GM12878 (cell line): ENCODE measurements at regions not wholly inside any gene's neighbourhood (a gene's known extent, or its start where the extent isn't known, plus 50 kb on each side); places are given as distances from the start of the nearest gene placed in this dataset.

ENCODE experiments used
- BHLHE40 ChIP-seq, 2 experiments: fragments of 450-650 bp in 1 of 2; IDR thresholded peaks; 2 replicates each; pipeline ENCODE4 v1.6.1; 2011 to 2017; ENCODE audit warnings: low read depth in 2 of 2, borderline replicate concordance in 1 of 2, improper control_type of control experiment in 1 of 2, low read length in 1 of 2, mild to moderate bottlenecking in 1 of 2
- FOXK2 ChIP-seq: fragments of 450-650 bp; IDR thresholded peaks from 2 replicates; pipeline ENCODE4 v1.6.1; 2017; ENCODE audit warnings: mild to moderate bottlenecking, moderate library complexity
- HDAC6 ChIP-seq: fragments of 200-600 bp; sonication (generic); IDR thresholded peaks from one replicate; pipeline ENCODE4 v1.8.0; 2017; ENCODE audit warnings: antibody characterized with exemption; ENCODE audit not compliant: unreplicated experiment
- IKZF1 ChIP-seq: fragments of 450-650 bp; conservative IDR thresholded peaks from 2 replicates; pipeline ENCODE4 v1.6.1; 2017; ENCODE audit warnings: antibody characterized with exemption, mild to moderate bottlenecking
- IRF4 ChIP-seq: IDR thresholded peaks from 2 replicates; pipeline ENCODE4 v1.6.1; 2011; ENCODE audit warnings: low read depth, low read length
- NBN ChIP-seq: fragments of 450-650 bp; IDR thresholded peaks from 2 replicates; pipeline ENCODE4 v1.6.1; 2016
- RFX5 ChIP-seq: IDR thresholded peaks from 2 replicates; pipeline ENCODE4 v1.6.1; 2011; ENCODE audit warnings: low read depth, low read length, improper control_type of control experiment
- TCF7 ChIP-seq: IDR thresholded peaks from 2 replicates; pipeline ENCODE4 v1.6.1; 2014; ENCODE audit warnings: antibody characterized with exemption, borderline replicate concordance
- TF ChIP-seq, protein P1 (sequence below), 3 experiments: IDR thresholded peaks in 2 of 3; conservative IDR thresholded peaks in 1 of 3; 2 replicates each; pipeline ENCODE4 v1.5.1; 2011; ENCODE audit warnings: low read depth in 3 of 3, low read length in 3 of 3, mild to moderate bottlenecking in 3 of 3, control low read depth in 2 of 3, moderate library complexity in 2 of 3, inconsistent platforms in 1 of 3, mixed read lengths in 1 of 3; ENCODE audit not compliant: control insufficient read depth in 2 of 3, insufficient read depth in 1 of 3; ENCODE audit errors: extremely low read depth in 1 of 3
- TF ChIP-seq, protein P2 (sequence below): fragments of 450-650 bp; formaldehyde crosslinking; IDR thresholded peaks from 2 replicates; pipeline ENCODE4 v1.4.0; 2020; ENCODE audit warnings: mild to moderate bottlenecking, moderate library complexity
- TF ChIP-seq, protein P3 (sequence below): IDR thresholded peaks from 2 replicates; pipeline ENCODE4 v1.6.1; 2011; ENCODE audit warnings: low read depth, low read length, improper control_type of control experiment, borderline replicate concordance
- TF ChIP-seq, protein P4 (sequence below): fragments of 450-650 bp; conservative IDR thresholded peaks from 2 replicates; pipeline ENCODE4 v1.6.1; 2017; ENCODE audit warnings: mild to moderate bottlenecking, moderate library complexity

GRCh38 chr4:155488691-155489090, 111.9 kb upstream of the MAP9 start (continued):
- TF ChIP-seq HDAC6, result no peak
- no peak for TF ChIP-seq FOXK2
- TF ChIP-seq BHLHE40 (IDR thresholded peaks at IDR 0.05; ENCODE audit: borderline replicate concordance in 1 of 2, low read depth in 2 of 2, low read length in 1 of 2), result no peak
- TF ChIP-seq, protein P1, sequence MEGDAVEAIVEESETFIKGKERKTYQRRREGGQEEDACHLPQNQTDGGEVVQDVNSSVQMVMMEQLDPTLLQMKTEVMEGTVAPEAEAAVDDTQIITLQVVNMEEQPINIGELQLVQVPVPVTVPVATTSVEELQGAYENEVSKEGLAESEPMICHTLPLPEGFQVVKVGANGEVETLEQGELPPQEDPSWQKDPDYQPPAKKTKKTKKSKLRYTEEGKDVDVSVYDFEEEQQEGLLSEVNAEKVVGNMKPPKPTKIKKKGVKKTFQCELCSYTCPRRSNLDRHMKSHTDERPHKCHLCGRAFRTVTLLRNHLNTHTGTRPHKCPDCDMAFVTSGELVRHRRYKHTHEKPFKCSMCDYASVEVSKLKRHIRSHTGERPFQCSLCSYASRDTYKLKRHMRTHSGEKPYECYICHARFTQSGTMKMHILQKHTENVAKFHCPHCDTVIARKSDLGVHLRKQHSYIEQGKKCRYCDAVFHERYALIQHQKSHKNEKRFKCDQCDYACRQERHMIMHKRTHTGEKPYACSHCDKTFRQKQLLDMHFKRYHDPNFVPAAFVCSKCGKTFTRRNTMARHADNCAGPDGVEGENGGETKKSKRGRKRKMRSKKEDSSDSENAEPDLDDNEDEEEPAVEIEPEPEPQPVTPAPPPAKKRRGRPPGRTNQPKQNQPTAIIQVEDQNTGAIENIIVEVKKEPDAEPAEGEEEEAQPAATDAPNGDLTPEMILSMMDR (IDR thresholded peaks at IDR 0.05 in 2 of 3, conservative IDR thresholded peaks at IDR 0.05 in 1 of 3; ENCODE audit: control insufficient read depth in 2 of 3, extremely low read depth in 1 of 3, insufficient read depth in 1 of 3, low read depth in 3 of 3, low read length in 3 of 3), result no peak
- TF ChIP-seq, protein P2, sequence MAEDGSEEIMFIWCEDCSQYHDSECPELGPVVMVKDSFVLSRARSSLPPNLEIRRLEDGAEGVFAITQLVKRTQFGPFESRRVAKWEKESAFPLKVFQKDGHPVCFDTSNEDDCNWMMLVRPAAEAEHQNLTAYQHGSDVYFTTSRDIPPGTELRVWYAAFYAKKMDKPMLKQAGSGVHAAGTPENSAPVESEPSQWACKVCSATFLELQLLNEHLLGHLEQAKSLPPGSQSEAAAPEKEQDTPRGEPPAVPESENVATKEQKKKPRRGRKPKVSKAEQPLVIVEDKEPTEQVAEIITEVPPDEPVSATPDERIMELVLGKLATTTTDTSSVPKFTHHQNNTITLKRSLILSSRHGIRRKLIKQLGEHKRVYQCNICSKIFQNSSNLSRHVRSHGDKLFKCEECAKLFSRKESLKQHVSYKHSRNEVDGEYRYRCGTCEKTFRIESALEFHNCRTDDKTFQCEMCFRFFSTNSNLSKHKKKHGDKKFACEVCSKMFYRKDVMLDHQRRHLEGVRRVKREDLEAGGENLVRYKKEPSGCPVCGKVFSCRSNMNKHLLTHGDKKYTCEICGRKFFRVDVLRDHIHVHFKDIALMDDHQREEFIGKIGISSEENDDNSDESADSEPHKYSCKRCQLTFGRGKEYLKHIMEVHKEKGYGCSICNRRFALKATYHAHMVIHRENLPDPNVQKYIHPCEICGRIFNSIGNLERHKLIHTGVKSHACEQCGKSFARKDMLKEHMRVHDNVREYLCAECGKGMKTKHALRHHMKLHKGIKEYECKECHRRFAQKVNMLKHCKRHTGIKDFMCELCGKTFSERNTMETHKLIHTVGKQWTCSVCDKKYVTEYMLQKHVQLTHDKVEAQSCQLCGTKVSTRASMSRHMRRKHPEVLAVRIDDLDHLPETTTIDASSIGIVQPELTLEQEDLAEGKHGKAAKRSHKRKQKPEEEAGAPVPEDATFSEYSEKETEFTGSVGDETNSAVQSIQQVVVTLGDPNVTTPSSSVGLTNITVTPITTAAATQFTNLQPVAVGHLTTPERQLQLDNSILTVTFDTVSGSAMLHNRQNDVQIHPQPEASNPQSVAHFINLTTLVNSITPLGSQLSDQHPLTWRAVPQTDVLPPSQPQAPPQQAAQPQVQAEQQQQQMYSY, result no peak
- TF ChIP-seq, protein P3, sequence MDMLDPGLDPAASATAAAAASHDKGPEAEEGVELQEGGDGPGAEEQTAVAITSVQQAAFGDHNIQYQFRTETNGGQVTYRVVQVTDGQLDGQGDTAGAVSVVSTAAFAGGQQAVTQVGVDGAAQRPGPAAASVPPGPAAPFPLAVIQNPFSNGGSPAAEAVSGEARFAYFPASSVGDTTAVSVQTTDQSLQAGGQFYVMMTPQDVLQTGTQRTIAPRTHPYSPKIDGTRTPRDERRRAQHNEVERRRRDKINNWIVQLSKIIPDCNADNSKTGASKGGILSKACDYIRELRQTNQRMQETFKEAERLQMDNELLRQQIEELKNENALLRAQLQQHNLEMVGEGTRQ, result no peak
- TF ChIP-seq RFX5, result no peak
- TF ChIP-seq, protein P4, sequence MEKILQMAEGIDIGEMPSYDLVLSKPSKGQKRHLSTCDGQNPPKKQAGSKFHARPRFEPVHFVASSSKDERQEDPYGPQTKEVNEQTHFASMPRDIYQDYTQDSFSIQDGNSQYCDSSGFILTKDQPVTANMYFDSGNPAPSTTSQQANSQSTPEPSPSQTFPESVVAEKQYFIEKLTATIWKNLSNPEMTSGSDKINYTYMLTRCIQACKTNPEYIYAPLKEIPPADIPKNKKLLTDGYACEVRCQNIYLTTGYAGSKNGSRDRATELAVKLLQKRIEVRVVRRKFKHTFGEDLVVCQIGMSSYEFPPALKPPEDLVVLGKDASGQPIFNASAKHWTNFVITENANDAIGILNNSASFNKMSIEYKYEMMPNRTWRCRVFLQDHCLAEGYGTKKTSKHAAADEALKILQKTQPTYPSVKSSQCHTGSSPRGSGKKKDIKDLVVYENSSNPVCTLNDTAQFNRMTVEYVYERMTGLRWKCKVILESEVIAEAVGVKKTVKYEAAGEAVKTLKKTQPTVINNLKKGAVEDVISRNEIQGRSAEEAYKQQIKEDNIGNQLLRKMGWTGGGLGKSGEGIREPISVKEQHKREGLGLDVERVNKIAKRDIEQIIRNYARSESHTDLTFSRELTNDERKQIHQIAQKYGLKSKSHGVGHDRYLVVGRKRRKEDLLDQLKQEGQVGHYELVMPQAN, result no peak
- no peak for TF ChIP-seq IRF4
- TF ChIP-seq NBN, result no peak
- TF ChIP-seq TCF7, result no peak
- TF ChIP-seq IKZF1, result no peak
